Panc1 (cell line): ENCODE measurements at regions not wholly inside any gene's neighbourhood (a gene's known extent, or its start where the extent isn't known, plus 50 kb on each side); places are given as distances from the start of the nearest gene placed in this dataset.
A peak's percentile ranks its signal among the peaks of the same experiment; 100 is the strongest.

ENCODE experiments used
- ATAC-seq: fragments of 200-7000 bp; cut with Tn5 transposase; 2 replicates; pipeline ENCODE4 v1.9.1; 2020; ENCODE audit warnings: mild to moderate bottlenecking, moderate library complexity
- BruUV-seq: library from RNA; stranded (reverse); fragments of 400-500 nt; replicated peaks from 2 replicates; lab custom pipeline; 2021; lab: Mats Ljungman, UMichigan
- CTCF ChIA-PET: fragments of 300-600 bp; sonication (Branson Sonifier 250); formaldehyde crosslinking; loops from one replicate; lab custom pipeline; 2022; ENCODE audit warnings: antibody characterized with exemption; lab: Charles Lee
- POLR2A ChIA-PET: fragments of 300-600 bp; sonication (Branson Sonifier 250); formaldehyde crosslinking; loops from one replicate; lab custom pipeline; 2022; ENCODE audit warnings: antibody characterized with exemption; lab: Charles Lee
- DNase-seq: peaks from one replicate; pipeline ENCODE4 v3.0.0-alpha.2; 2010; ENCODE audit warnings: low read depth, low spot score
- H3K27ac ChIP-seq: 2 replicates; pipeline ENCODE4 v1.5.1; 2011; ENCODE audit warnings: mild to moderate bottlenecking, low read length, inconsistent platforms
- H3K27me3 ChIP-seq: fragments of 200-500 bp; sonication (Bioruptor generic); 2 replicates; pipeline ENCODE4 v1.6.0; 2014; ENCODE audit warnings: low read length, inconsistent platforms; ENCODE audit not compliant: control insufficient read depth, insufficient read depth
- H3K36me3 ChIP-seq: fragments of 200-500 bp; sonication (Bioruptor generic); 2 replicates; pipeline ENCODE4 v1.5.1; 2014; ENCODE audit warnings: inconsistent platforms, mild to moderate bottlenecking, low read length, moderate library complexity; ENCODE audit not compliant: control insufficient read depth, insufficient read depth
- H3K4me1 ChIP-seq: 2 replicates; pipeline ENCODE4 v1.5.1; 2011; ENCODE audit warnings: inconsistent platforms, mild to moderate bottlenecking, low read length, moderate library complexity; ENCODE audit not compliant: control insufficient read depth, insufficient read depth
- H3K4me3 ChIP-seq, 2 experiments: 2 replicates each; pipeline ENCODE4 v1.5.1; 2011 to 2012; ENCODE audit warnings: low read depth in 2 of 2, low read length in 2 of 2, mild to moderate bottlenecking in 2 of 2, inconsistent platforms in 1 of 2, moderate library complexity in 1 of 2
- H3K9me3 ChIP-seq: fragments of 200-500 bp; sonication (Bioruptor generic); 2 replicates; pipeline ENCODE4 v1.5.1; 2014; ENCODE audit warnings: low read depth, mild to moderate bottlenecking, inconsistent platforms, low read length, moderate library complexity; ENCODE audit not compliant: control insufficient read depth, insufficient read depth
- CTCF ChIP-seq: fragments of 450-650 bp; IDR thresholded peaks from 2 replicates; pipeline ENCODE4 v1.5.1; 2017; ENCODE audit warnings: mild to moderate bottlenecking
- POLR2AphosphoS5 ChIP-seq: IDR thresholded peaks from 2 replicates; pipeline ENCODE4 v1.6.1; 2012; ENCODE audit warnings: mild to moderate bottlenecking, low read depth, low read length, moderate library complexity
- REST ChIP-seq, 2 experiments: IDR thresholded peaks; 2 replicates each; pipeline ENCODE4 v1.6.1; 2011 to 2012; ENCODE audit warnings: low read depth in 2 of 2, control low read depth in 1 of 2, low read length in 1 of 2, mild to moderate bottlenecking in 1 of 2, moderate library complexity in 1 of 2; ENCODE audit not compliant: insufficient read depth in 1 of 2
- SIN3A ChIP-seq: IDR thresholded peaks from 2 replicates; pipeline ENCODE4 v1.6.1; 2012; ENCODE audit warnings: low read depth, mild to moderate bottlenecking, low read length, moderate library complexity, borderline replicate concordance; ENCODE audit not compliant: insufficient read depth
- TCF7L2 ChIP-seq: IDR thresholded peaks from 2 replicates; pipeline ENCODE4 v1.6.1; 2011; ENCODE audit warnings: mild to moderate bottlenecking, low read depth, low read length, inconsistent platforms
- in situ Hi-C: cut with HindIII; loops from 2 replicates; pipeline ENCODE4 v1.10.0; 2016; ENCODE audit warnings: low sequenced_read_pairs, low pct_unique_long_range_greater_than_20kb
- intact Hi-C: fragments of 100-400 bp; cut with micrococcal nuclease; formaldehyde crosslinking; loops from one replicate; pipeline ENCODE4 v1.10.0; 2022; ENCODE audit not compliant: unreplicated experiment

- TF ChIP-seq TCF7L2 (no peak), CTCF (peak; percentile 89), REST (IDR thresholded peaks at IDR 0.05; ENCODE audit: insufficient read depth in 1 of 2, low read depth in 2 of 2, low read length in 1 of 2) (no peak)
- CTCF ChIA-PET, result no interaction called here
- ATAC-seq (peak; percentile 90), DNase-seq (peak; percentile 48)
- Histone ChIP-seq H3K36me3 (no peaks in the 10 kb centered on the region), H3K4me1 (no peaks in the 10 kb centered on the region), H3K4me3 (no peak overlapping the region), H3K27ac (no peak overlapping the region), H3K9me3 (no peaks in the 10 kb centered on the region), H3K27me3 (peaks cover 5% of the 10 kb centered on the region; the same call in 1 of the 2 replicates)
- no TSS peak for BruUV-seq
- in situ Hi-C loops (no loop called here), intact Hi-C loops (loop anchor here (5.0 to 10.0 kb wide), 3 partner anchors 529 to 968 kb away; no protein-coding TSS in a partner anchor)
- POLR2A ChIA-PET, result no interaction called here
Measured at GRCh38 chr6:163956571-163957407, 542.3 kb downstream of the QKI start.

GRCh38 chr6:163955756-163956155 is 541.2 kb downstream of the QKI start:
- CTCF ChIA-PET, result no interaction called here
- Histone ChIP-seq H3K36me3 (no peaks in the 10 kb centered on the region), H3K4me3 (no peak overlapping the region), H3K27ac (no peak overlapping the region), H3K27me3 (peaks cover 5% of the 10 kb centered on the region; the same call in 1 of the 2 replicates), H3K9me3 (no peaks in the 10 kb centered on the region), H3K4me1 (no peaks in the 10 kb centered on the region)
- DNase-seq (no peak), ATAC-seq (no peak)
- TF ChIP-seq SIN3A (no peak), CTCF (no peak), TCF7L2 (no peak), POLR2AphosphoS5 (no peak), REST (IDR thresholded peaks at IDR 0.05; ENCODE audit: insufficient read depth in 1 of 2, low read depth in 2 of 2, low read length in 1 of 2) (no peak)
- POLR2A ChIA-PET, result no interaction called here
- BruUV-seq, result no TSS peak
- in situ Hi-C loops (no loop called here), intact Hi-C loops (loop anchor here (5.0 to 10.0 kb wide), 3 partner anchors 528 to 969 kb away; no protein-coding TSS in a partner anchor)
